Fibroblast of the conjunctiva (primary cell): ENCODE measurements at regions not wholly inside any gene's neighbourhood (a gene's known extent, or its start where the extent isn't known, plus 50 kb on each side); places are given as distances from the start of the nearest gene placed in this dataset.

Source experiments
- DNase-seq: peaks from one replicate; pipeline ENCODE4 v3.0.0-alpha.2; 2010; ENCODE audit warnings: low read depth

DNA sequence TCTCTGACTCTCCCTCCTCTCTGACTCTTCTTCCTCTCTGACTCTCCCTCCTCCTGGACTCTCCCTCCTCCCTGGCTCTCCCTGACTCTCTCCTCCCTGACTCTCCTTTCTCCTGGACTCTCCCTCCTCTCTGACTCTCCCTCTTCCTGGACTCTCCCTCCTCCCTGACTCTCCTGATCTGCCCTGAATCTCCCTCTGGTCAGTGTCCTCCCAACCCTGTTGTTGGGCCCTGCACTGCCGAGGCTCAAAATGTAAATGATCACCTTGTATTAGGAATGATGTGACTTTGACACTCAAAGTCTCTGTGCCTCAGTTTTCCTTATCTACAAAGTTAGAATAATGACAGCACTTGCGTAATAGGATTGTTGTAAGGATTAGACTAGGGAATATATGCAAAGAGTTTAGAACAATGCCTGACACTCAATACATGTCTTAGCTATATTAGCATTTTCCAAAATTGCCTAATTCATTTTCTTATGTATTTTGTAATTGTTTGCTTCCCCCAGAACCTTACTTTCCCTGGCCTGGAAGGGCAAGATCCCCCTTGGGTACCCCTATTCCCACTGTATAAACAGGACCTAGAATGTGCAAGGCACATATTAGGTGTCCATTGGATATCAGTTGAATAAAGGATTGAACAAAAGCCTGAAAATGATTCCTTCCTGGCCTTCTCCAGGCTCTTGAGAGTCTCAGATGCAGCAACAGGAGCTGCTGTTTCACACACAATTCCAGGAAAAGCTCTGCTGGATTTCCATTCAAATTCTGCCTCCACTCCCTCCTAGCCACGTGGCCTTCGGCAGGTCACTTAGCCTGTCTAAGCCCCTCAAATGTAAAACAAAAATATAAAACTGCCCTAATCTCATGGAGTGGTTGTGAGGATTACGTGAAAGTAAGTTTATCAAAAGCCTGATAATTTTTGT lies 170.1 kb downstream of the INHBB start:
- DNase-seq, result no peak

DNA sequence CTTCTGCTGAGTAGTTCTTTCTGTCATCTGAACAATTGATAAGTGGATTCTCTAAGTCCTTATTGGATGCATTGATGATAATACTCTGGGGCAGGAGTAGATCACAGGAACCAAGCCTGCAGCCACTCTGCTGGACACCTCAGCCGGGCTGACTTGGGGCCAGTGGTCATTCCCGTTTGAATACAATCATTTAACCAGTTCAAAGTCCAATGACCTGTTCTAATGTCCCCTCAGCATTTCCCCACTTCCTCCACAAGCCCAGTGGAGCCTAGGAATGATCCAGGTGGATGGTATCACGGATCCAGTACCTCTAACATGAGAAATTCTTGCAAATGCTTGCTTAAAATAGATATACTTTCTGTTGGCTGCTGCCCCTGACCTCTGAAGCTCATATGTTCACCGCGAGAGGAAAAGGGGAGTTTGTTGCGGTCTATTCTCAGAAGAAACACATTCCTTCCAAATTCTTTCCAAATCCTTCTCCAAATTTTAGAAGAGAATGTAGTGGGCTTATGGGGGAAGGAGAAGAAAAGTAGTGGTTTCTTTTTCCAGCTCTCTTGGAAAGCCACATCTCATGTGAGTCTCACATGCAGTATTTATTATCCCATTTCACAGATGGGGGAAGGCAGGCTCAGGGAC lies 170.9 kb downstream of the INHBB start:
- no peak for DNase-seq

DNA sequence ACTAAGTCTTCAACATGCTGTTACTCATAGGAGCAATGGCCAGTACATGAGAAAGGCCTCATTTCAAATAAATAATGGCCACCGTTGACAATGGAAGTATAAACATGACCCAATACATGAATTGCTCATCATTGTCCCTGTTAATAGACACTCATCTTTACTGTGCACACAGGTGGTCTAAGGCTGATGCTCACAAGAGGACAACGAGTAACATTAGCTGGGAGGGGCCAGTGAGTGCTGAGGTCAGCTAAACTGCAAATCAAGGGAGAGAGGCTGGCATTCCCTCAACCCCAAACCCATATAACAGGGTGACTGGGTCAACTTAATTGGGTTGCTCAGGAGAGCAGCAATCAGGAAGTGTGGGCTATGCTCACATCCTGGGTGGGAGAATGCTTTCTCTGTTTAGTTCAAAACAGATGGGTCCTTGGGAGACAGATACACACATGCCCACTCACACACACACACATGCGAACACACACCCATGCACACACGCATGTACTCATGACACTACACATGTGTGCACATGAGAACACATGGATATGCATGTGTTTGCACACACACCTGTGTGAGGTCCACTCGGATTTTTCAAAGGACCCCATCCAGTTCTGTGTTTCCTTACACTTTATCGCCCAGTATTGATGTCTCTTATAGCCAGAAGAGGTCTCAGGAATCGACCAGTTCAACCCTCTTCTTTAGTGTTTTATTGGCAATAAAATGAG lies 172.0 kb downstream of the INHBB start:
- no peak for DNase-seq

DNA sequence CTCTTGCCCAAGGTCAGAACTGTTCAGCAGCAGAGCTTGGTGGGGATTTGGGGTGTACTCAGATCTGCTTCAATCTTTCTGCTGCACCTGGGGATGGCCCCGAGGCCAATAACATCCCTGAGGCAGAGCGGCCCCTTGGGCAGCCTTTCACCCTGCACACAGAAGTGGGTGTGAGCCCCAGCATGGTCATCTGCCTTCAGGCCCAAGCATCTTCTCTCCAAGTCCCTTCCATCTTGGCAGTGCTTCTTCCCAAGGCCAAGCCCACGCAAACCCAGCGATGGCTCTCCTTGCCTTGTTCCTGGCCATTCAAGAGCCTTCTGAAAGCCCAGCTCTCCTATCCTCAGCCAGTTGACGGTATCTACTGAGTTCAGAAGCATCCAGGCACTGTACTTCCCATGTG lies 172.9 kb downstream of the INHBB start:
- DNase-seq, result no peak

DNA sequence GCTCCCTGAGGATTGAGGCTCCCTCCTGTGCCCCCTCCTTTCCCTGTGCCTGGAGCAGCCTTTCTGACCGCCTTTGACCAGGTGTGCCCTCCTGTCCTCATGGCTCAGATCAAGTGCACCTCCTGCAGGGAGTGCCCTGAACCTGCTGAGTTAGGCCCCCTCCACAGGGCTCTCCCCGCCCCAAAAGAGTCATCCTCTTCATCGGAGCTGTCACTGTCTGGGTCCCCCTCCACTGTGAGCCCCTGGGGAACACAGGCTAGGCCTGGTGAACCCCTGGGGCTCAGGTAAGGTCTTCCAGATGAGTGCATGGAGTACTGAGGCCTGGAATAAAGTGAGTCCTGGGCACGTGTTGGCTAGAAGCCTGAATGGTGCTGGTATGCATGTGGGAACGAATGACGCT lies 173.5 kb downstream of the INHBB start:
- no peak for DNase-seq

DNA sequence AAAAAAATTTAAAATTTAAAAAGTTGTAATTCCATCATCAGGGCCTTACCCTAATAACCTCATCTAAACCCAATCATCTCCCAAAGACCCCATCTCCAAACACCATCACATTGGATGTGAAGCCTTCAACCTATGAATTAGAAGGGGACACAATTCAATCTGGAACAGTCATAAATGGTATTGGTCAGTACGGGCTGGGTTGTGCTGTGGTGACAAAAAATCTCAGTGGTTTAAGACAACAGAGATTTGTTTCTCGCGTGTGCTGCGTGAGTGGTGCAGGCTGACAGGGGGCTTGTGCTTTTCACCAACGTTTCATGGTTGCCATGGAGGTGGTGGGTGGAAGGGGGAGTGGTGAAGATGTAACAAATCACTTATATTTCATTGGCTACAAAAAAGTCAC lies 174.5 kb downstream of the INHBB start:
- no peak for DNase-seq

DNA sequence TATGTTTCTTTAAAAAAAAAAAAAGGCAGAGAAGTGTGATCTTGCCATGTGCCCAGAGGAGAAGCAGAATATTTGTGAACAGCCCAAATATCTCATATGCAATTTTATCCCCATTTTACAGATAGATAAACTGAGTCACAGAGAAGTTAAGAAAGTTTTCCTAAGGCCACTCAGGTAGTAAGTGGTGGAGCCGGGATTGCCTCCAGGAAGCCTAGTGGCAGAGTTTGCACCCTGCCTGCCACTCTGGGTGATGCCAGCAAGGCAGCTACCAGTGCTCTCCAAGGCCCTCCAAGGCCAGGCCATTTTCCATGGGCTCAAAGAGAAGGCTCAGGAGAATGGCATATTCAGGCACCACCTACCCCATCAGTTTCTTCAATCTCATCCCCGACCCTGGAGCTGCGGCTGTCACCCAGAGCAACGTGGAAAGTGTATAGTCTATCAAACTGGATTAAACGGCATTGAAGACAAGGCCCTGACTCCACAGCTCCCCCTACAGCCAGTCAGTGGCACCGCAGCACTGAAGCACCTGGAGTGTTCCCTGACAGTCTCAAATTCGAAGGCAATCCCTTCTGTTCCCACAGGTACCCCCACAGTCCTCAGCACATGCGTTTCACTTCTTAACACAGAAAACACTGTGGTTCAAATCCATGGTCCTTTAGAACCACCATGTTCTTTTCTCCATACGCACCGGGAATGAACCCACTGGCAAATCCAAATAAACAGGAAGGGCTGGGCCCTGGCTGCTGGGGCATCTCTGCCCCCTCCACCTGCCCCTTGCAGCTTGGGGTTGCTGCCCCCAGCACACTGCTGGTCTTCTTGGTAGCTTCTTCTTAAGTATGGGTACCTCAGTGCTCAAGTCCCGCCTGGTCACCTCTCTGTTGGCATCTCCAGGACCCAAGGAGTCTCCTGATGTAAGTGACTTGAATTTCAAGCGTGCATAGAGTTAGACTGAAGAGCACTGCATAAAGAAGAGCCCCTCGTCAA lies 175.3 kb downstream of the INHBB start:
- DNase-seq, result no peak

DNA sequence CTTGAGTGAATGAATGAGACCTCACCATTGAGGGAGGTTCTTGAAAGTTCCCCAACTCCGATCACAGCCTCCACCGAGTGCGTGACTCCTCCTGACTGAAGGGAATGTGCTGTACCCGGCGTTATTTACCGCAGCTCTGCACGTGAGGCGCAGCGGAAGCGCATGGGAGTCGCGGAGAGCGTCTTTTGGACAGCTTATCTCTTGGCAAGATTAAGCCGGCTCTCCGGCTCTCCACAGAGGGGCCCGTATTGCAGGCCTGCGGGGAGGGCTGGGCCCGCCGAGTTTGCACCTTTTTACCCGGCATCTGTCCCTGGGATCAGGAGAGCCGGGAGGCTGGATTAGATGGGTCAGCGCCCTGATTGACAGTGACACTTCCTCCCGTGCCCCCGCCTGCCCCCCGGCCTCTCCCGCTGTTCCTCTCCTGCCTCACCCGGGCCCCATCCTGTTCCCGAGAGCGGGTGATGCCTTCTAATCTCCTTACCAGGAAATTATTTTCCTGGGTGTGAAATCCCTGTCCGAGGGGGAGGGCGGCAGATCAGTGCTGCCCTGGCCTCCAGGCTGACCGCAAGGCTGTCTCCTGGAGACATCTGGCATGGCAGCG lies 176.3 kb downstream of the INHBB start:
- no peak for DNase-seq

DNA sequence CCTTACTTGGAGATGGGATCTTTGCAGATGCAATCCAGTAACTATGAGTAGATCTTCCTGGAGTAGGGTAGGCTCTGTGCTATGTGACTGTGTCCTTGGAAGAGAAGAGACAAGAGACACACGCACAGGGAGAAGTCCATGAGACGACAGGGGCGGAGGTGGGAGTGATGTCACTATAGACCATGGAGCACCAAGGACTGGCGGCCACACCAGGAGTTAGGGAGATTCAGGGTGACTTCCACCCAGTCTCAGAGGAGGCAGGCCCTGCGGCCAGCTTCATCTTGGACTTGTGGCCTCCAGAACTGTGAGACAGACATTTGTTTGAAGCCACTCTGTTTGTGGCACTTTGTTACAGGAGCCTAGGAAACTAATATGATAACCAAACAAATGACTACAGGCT lies 177.8 kb downstream of the INHBB start:
- no peak for DNase-seq

DNA sequence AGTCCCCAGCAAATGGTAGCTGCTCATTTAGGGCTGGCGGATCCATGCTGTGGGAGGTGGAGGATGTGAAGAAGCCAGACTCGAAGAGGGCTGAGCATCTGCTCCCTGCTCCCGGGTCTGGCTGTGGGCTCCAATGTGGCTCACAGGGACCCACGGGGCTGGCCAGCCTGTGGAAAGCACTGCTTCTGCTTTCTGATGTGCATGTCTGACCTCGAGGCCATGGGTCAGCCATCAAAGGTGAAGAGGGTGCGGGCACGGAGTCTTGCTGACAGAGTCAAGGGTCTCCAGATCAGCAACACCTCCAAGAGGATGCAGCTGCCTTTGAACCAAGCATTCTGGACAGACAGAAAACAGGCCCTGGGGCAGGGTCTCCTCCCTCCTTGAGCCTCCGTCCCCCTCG lies 178.2 kb downstream of the INHBB start:
- no peak for DNase-seq

DNA sequence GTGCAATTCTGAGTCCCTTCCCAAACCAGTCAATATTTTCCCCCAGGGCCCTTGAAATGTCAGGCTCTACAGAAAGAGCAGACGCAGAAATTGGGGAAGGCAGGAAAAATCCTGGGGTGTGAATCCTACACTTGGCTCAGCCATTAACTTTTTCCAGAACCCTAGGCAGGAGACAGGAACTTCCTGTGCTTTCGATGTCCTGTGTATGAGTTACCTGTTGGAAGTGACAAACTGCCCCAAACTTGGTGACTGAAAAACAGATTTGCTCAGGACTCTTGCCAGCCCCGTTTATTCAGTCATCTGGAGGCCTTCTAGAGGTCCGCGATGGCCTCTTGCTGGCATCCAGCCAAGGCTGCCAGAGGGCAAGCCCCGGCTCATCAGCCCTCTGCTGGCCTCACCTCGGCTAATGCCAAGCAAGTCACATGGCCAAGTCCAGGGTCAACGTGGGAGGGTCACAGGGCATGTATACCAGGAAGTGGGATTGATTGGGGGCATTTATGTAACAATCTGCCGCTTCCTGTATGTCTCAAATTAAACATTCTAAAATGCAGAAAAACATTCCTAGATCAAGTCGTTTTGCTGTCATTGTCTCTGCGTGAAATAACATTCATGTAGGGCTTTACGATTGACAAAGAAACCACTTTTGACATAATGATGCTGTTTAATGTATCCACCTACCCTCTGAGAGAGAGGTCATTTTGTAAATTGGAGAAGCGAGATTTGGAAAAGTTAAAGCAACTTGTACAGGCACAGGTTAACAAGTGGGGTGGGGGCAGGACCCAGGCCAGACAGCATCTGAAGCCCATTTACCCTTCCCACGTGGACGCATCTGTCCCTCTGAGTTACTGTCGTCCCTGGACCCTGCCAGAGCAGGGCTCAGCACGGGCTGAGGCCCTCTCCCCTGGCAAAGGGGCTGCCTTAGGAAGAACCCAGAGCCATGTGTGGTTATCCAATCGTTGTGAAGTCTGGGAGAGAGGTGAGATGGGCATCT lies 179.4 kb downstream of the INHBB start:
- no peak for DNase-seq

DNA sequence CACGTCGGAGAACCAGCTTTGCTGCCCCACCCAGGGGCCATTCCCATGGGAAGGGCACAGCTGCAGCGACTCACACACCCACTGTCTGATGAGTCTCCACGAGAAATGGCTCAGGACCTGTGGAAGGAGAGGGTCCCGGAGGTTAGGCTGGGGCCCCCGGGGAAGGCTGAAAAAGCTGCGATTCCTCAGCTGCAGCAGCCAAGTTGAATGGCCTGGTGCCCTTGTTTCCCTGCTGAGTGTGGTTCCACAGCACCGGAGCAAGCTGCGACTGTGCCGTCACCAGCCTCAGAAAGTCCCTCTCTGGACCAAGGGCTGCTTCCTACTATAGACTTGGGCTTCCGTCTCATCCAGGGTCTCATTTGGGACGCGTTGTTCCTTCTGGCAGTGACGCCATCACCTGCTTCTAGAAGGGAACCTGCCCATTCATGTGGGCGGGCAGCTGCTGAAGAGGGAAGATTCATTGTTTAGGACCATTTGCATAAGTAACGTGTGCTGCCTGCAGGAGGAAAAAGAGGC lies 180.2 kb downstream of the INHBB start:
- DNase-seq, result no peak

DNA sequence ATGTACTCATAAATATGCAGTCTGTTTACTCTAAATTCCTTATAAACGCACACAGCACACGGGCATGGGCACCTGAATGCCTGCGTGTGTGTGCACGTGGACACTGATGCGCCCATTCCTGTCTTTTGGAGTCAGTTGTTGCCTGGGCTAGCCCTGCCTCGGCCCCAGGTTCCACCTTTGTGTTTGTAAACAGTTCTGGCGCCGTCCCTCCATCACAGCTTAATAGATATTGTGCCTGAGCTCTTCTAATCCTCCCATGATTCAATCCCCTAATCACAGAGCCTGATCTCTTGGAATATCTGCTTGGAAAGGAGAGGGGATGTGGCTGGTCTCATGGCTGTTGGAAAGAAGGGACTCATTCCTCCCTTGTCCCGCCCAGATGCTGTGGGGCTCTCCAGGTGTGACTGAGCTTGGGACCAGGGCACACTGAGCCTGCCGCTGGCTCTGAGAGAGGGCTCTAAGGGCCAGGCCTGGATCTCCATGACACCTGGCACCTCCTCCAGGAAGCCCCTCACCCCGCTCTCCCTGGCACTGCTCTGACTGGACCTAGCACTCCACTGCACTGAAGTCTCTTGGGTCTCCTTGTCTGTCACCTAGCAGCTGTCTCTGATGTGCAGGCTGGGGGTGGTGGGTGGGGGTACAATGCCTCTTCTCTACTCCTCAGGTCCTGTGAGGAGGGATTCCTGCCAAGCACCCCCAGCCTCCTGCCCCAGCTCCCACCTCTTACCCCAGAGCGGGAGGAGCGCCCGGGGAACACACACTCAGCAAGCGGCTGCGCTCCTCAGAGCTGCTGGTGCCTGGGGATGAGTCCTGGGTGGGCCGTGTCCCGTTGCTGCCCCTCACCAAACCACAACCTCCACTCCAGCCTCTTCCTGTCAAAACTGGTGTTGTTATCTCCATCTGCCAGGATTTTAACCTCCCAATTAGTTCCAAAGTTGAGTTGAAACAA lies 181.3 kb downstream of the INHBB start:
- DNase-seq, result no peak

DNA sequence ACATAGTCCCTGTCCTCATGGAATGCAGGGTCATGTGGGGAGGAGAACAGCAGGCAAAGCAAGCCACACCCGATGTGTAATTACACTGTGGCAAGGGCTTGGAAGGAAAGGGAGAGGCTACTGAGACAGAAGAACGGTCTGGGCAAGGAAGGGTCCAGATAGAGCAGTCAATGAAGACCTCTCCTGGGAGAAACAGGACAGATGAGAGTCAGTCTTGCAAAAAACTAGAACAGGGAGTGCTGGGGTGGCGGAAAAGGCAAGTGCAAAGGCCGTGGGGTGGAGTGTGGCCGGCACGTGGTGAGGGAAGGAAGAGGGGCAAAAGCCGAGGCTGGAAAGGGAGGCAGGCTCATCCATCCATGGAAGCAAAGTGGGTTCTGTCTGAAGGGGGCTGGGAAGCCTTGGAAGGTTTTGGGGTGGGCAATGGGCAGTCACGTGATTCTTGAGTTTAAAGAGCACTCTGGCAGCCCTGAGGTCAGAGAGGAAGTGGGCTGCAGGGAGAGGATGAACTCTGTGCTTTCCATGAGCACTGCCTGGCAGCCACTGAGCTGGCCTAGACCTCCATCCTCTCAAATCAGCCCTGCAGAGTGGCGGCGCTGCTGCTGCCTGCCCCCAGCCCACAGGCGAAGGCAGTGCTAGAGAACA lies 182.2 kb downstream of the INHBB start:
- no peak for DNase-seq

DNA sequence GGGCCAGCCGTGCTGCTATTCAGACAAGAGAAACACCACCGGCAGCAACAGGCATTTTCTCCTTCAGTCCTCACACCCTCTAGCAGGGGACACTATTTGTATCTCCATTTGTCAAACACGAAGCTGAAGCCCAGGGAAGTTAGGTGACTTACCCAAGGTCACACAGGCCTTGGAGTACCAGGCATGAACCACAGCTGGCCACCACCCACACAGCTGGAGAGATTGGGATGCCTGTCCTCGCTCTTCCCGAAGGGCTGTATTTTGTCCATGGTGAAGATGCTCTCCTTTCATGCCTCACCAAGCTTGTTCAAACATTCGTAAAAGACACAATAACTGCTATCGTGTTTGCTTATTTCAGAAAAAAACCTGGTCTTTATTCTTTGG lies 182.7 kb downstream of the INHBB start:
- DNase-seq, result no peak

DNA sequence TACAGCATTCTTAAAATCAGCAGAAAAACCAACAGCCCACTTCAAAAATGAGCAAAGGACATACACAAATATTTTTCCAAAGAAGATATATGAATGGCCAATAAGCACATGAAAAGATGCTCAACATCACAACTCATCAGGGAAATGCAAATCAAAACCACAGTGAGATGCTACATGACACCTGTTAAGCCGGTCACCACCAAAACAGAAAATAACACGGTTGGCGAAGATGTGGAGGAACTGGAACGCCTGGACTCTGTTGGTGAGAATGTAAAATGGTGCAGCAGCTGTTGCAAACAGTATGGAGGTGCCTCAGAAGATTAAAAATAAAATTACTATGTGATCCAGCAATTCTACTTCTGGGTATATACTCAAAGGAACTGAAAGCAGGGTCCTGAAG lies 184.8 kb downstream of the INHBB start:
- no peak for DNase-seq

DNA sequence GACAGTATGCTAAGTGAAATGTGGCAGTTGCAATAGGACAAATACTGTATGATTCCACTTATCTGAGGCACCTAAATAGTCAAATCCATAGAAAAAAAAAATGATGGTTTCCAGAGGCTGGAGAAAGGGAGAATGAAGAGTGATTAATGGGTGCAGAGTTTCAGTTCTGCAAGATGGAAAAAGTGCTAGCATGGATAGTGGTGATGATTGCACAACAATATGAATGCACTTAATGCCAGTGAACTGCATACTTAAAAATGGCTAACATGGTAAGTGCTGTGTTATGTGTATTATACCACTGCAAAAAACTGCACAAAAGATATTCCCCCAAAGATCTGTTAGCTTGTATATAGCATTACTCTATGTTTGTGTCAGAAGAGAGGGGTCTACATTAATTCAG lies 185.4 kb downstream of the INHBB start:
- no peak for DNase-seq
